ENCODE measurements at regions not wholly inside any gene's neighbourhood (a gene's known extent, or its start where the extent isn't known, plus 50 kb on each side); places are given as distances from the start of the nearest gene placed in this dataset.

GRCh38 chr2:144280009-144280408 is 239.9 kb downstream of the ZEB2 start:
- no peak for DNase-seq

DNA sequence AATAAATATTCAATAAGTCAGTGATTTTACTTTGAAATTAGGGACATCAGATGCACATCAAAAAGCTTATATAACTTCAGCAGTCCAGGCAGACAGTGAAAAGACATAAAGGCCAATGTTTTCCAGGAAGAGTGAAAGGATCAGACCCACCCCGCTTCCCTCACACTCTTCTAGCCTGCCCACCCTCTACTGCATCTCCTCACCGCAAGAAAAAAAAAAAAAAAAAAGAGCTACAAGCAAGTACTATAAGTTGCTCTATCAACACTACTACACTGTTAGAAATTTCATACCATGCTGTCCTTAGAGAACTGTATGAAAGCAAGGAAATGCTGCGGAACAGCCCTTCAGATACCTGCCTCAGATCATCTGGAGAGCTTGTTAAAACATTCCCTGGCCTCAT is 240.8 kb downstream of the ZEB2 start:
- no peak for DNase-seq

DNA sequence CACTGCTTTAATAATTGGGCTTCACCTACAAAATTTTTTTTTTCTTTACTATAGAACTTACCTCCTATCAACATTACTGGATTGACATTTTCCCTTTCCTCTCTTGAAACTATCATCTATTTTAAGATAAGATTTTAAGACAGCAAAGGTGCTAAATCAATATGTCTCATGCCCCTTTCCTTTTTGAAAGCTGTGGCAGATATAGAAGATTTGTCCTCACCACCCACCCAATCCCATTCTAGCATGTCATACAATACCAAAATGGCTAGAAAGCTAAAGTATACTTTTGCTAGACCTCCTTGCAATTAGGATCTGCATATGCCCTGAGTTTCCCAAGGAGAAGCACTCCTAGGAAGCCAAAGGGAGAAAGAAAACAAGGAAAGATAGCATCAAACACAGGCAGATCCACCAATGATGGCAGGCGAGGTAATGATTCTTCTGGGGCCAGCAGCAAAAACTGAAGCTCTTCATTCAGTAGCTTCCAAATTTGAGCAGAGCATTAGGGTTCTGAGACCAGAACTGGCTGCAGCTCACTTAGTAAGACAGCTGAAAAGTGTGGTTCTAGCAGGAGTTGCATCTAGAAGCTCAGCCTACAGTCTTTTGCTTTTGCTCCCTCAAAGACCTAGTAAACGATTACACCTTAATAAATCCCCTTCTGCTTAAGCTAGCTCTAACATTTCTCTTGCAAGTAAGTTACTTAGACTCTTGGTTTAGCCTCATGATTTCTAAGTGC is 242.1 kb downstream of the ZEB2 start:
- no peak for DNase-seq

- no peak for DNase-seq
Measured at GRCh38 chr2:144275340-144275739, 244.6 kb downstream of the ZEB2 start.

GRCh38 chr2:144274131-144274530 is 245.8 kb downstream of the ZEB2 start:
- DNase-seq, result no peak

GRCh38 chr2:144270951-144271350 is 249.0 kb downstream of the ZEB2 start:
- no peak for DNase-seq

DNA sequence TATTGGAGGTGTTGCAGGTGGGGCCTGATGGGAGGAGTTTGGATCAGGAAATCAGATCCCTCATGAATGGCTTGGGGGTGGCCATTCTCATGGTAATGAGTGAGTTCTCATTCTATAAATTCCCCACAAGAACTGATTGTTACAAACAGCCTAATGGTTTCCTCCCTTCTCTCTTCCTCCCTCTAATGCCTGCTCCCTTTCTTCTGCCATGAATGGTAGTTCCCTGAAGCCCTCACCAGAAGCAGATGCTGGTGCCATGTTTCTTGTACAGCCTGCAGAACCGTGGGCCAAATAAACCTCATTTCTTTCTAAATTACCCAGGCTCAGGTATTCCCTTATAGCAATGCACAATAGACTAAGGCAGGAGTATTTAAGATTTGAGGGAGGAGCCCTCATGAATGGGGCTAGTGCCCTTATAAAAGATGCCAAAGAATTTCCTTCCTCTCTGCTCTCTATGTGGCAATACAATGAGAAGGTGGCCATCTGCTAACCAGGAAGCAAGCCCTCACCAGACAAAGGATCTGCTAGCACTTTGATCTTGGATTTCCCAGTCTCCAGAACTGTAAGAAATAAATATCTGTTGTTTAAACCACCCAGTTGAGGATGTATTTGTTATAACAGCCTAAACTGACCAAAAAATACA is 251.8 kb downstream of the ZEB2 start:
- no peak for DNase-seq

DNA sequence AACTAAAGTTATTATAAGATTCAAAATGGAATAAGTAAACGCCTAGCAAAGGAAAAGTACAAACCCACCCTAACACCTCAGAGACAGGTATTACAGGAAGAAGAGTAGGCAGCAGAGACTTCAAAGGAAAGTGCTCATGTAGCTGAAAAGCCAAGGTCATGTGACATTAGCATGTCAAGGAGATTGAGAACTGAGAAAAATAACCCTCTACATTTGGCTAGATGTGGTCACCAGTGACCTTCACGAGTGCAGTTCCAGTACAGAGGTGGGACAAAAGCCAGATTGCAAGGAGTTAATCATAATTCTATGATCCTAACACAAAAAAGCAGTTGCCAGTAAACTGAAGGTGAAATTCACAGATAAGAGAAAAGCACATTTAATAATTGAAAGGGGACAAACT is 252.7 kb downstream of the ZEB2 start:
- DNase-seq, result peak; percentile 75

DNA sequence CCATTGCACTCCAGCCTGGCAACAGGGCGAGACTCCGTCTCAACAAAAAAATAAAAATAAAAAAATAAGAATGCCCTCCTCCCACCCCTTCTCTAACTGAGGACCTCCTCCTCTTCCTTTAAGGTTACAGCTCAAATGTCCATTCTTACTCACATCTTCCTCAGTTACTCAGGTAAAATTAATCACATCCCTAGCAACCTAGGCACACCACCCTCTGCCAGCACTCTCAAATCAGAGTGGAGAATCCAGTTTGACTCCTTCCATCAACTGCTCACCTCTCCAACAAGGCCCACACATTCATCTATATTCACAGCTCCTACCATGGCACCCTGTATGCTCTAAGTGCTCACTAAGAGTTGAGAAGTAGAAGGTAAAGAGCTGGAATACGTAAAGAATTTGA is 254.3 kb downstream of the ZEB2 start:
- no peak for DNase-seq

- DNase-seq, result no peak
Measured at GRCh38 chr2:144261966-144262365, 258.0 kb downstream of the ZEB2 start.

GRCh38 chr2:144261336-144261735 is 258.6 kb downstream of the ZEB2 start:
- no peak for DNase-seq

- DNase-seq, result no peak
Measured at GRCh38 chr2:144259332-144259731, 260.6 kb downstream of the ZEB2 start.

- no peak for DNase-seq
Measured at GRCh38 chr2:144258154-144258553, 261.8 kb downstream of the ZEB2 start.

DNA sequence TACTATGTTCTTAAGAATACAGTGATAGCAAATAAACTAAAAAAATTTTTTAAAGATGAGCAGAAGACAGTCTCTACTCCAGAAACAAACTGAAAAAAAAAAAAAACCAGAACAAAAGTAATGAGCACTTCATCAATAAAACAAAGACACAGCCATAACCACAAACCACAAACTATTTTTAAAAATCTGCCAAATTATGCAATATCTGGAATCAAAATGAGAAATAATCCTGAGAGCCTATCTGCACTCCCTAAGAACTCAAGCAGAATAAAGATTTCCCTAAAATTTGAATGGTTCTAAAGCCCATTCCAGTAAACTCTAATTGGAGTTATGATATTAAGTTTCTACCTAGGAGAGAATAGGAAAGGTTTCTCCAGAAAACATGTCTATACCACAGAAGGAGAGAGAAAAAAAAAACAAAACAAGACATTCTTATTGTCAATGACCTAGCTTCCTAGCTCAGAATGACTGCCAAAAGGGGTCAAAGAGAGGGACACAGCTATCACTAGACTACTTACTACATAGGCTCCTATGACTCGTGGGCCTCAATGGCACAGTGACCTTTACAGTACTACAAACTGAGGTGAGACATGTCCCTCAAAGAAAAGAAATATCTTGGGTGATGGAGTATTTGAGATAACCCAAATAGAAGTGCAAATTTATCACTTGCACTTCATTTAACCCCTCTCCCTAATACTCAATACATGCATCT is 262.8 kb downstream of the ZEB2 start:
- no peak for DNase-seq

GRCh38 chr2:144254342-144255235 is 265.3 kb downstream of the ZEB2 start:
- no peak for DNase-seq

DNA sequence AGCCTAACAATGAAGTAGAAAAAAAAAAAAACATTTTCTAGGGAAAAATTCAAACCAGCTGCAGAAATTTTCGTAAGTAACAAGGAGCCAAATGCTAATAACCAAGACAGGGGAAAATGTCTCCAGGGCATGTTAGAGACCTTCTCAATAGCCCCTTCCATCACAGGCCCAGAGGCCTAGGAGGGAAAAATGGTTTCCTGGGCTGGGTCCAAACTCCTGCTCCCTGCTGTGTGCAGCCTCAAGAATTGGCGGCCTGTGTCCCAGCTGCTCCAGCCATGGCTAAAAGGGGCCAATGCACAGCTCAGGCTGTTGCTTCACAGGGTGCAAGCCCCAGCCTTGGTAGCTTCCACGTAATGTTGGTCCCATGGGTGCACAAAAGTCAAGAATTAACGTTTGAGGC is 266.2 kb downstream of the ZEB2 start:
- no peak for DNase-seq

- DNase-seq, result no peak
Measured at GRCh38 chr2:144252694-144253093, 267.2 kb downstream of the ZEB2 start.

DNA sequence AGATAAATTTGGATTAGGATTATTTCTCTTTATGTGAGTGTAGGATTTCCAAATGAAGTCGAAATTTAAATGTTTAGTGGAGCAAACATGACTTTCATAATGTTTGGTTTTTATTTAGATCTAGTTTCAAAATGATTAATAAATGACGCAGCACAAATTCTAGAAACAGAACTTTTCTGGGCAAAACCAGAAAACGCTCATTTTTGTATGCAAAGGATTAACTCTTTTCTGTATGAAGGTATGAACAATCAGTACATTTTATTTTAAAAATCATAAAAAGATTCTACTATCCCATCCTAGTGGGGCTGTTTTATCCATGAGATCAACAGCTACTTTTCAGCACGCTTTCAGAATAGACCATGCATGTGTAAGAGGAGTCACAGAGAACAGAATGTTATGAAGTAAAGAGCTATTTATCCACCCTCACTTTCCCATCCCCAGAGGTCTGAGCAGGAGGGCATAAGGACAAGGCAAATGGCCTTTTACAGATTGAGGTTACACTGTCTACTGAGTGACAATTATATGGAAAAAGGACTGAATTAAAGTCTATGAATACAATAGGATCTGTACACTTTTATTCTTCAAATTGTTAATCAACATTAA is 270.8 kb downstream of the ZEB2 start:
- no peak for DNase-seq

DNA sequence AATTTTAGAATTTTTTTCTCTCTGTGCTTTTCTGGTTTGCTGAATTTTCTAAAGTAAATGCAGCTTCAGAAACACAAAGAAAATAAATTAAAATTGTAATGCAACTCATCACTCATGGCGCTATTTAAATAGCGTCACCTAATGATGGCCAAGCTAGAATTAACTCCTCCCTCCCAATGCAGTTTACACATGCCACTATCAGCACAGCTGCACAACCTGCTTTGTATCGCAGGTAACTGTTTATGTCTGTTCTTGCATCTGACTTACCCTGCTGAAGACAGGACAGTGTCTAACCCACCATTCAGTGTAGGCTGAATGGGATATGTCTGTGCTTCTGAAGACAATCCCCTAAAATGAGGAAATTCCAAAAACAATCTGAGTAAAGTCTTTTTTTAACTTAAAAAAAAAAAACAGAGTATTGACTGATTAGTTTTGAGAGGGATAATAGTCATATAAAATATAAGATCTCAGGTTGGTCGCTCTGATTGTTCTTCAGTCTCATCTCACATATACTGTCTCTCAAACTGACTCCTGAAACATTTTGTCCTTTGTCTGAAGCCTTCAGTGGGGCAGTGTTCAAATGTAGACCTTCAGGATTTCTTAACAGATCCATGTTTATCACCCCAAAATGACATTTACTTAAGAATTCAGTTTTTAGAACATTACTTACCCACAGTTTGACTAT is 271.4 kb downstream of the ZEB2 start:
- DNase-seq, result no peak

GRCh38 chr2:144244938-144245337 is 275.0 kb downstream of the ZEB2 start:
- DNase-seq, result no peak

DNA sequence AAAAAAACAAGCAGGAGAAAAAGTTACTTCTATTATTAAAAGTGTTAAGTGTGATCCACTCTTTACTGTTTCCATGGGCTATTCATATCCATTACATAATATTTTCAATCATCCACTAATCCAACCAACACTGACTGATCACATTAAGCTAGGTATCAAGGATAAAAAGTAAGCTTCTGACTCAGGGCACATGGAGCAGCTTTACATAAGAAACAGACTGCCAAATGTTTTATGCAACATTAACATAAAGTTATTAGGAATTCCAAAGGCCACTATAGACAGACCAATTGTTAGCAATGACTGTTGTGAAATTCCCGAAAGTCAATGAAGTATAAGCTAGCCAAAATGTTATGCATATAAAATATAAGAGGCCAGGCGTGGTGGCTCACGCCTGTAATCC is 277.6 kb downstream of the ZEB2 start:
- DNase-seq, result no peak

DNA sequence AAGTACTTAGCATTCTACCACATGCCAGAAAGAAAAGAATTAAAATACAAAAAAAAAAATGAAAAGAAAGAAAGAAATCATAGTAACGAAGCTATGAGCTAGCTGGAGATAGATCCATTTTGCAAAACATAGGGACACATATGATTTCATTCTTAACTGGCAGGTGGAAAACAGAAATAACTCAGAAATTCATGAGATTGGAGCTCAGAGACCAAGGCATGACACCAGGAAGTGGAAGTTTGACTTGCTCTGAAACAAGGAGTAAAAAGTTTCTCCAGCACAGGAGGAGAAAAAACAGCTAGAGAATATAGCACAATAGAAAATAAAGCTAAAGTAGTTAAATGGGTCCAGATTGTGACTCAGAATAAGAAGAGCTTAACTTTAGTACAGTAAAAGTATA is 278.1 kb downstream of the ZEB2 start:
- no peak for DNase-seq

Data from hematopoietic multipotent progenitor cell treated with erythropoietin and hydrocortisone succinate and interleukin-3 and kit ligand, for 6 days (in vitro differentiated cells).